SU-DHL-6 (cell line): ENCODE measurements at regions not wholly inside any gene's neighbourhood (a gene's known extent, or its start where the extent isn't known, plus 50 kb on each side); places are given as distances from the start of the nearest gene placed in this dataset.

Experiments used
- CTCF ChIP-seq: fragments of 200-600 bp; sonication (generic); IDR thresholded peaks from one replicate; pipeline ENCODE4 v1.5.1; 2017; ENCODE audit warnings: antibody characterized with exemption, mild to moderate bottlenecking, low read length, moderate library complexity; ENCODE audit not compliant: insufficient read depth, poor library complexity, severe bottlenecking
- EZH2phosphoT487 ChIP-seq: fragments of 200-600 bp; sonication (generic), shearing (Covaris generic); conservative IDR thresholded peaks from 2 replicates; pipeline ENCODE4 v1.6.1; 2018; ENCODE audit warnings: mild to moderate bottlenecking, antibody characterized with exemption, low read length, moderate library complexity, mixed read lengths

DNA sequence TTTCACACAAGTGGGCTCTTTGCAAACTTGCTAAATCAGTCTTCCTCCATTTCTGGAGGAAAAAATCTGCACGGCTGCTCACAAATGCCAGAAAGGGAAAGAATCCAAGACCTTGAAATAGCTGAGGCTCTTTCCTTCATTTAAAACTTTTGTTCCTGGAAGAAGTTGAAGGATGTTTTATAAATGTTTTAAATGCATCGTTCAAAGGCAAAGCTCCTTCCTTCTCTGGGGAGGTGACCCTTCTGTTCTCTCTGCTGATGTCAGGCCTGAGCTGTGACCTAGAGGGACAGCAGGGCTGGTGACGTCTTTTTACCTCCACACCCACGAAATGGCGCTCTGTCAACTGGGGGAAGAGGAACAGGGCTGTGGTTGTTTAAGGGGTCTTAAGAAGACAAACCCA, 376.4 kb upstream of the ZNF507 start:
- TF ChIP-seq CTCF: no peak
- no peak for TF ChIP-seq EZH2phosphoT487
